Neural progenitor cell (in vitro differentiated cells): ENCODE measurements at regions not wholly inside any gene's neighbourhood (a gene's known extent, or its start where the extent isn't known, plus 50 kb on each side); places are given as distances from the start of the nearest gene placed in this dataset.

Source experiments
- DNase-seq: peaks from one replicate; pipeline ENCODE4 v3.0.0-alpha.2; 2016; ENCODE audit warnings: low spot score
- H2AFZ ChIP-seq: fragments of 200-600 bp; sonication (generic); replicated peaks from 2 replicates; pipeline ENCODE4 v1.6.1; 2016; ENCODE audit warnings: antibody characterized with exemption
- H3F3A ChIP-seq: fragments of 200-600 bp; sonication (generic); 2 replicates; pipeline ENCODE4 v1.6.1; 2016; ENCODE audit warnings: antibody characterized with exemption, low read depth
- H3K27ac ChIP-seq: fragments of 200-600 bp; sonication (generic); 2 replicates; pipeline ENCODE4 v1.5.1; 2016; ENCODE audit warnings: mild to moderate bottlenecking
- H3K27me3 ChIP-seq: fragments of 200-600 bp; sonication (generic); 2 replicates; pipeline ENCODE4 v1.6.1; 2016; ENCODE audit warnings: mild to moderate bottlenecking, moderate library complexity
- H3K36me3 ChIP-seq: fragments of 200-600 bp; sonication (generic); 2 replicates; pipeline ENCODE4 v1.5.1; 2016
- H3K4me1 ChIP-seq: fragments of 200-600 bp; sonication (generic); 2 replicates; pipeline ENCODE4 v1.6.1; 2016; ENCODE audit warnings: mixed run types
- H3K4me2 ChIP-seq: fragments of 200-600 bp; sonication (generic); 2 replicates; pipeline ENCODE4 v1.6.1; 2016
- H3K4me3 ChIP-seq: fragments of 200-600 bp; sonication (generic); 2 replicates; pipeline ENCODE4 v1.5.1; 2016
- H3K79me2 ChIP-seq: fragments of 200-600 bp; sonication (generic); 2 replicates; pipeline ENCODE4 v1.6.1; 2016; ENCODE audit warnings: low read depth
- H3K9ac ChIP-seq: fragments of 200-600 bp; sonication (generic); 2 replicates; pipeline ENCODE4 v1.6.1; 2016
- H3K9me3 ChIP-seq: fragments of 200-600 bp; sonication (generic); 2 replicates; pipeline ENCODE4 v1.5.1; 2016; ENCODE audit warnings: low read depth
- H4K20me1 ChIP-seq: fragments of 200-600 bp; sonication (generic); 2 replicates; pipeline ENCODE4 v1.6.1; 2016; ENCODE audit warnings: low read depth
- H3K27ac Mint-ChIP-seq: 3 replicates; pipeline ENCODE4 v1.8.0; 2021; ENCODE audit warnings: mixed read lengths
- H3K27me3 Mint-ChIP-seq: 2 replicates; pipeline ENCODE4 v1.8.0; 2022; ENCODE audit warnings: low read depth, mild to moderate bottlenecking, inconsistent platforms, moderate library complexity, mixed read lengths; ENCODE audit not compliant: insufficient read depth
- H3K36me3 Mint-ChIP-seq: 3 replicates; pipeline ENCODE4 v1.8.0; 2021; ENCODE audit warnings: mixed read lengths
- H3K4me1 Mint-ChIP-seq: 3 replicates; pipeline ENCODE4 v1.8.0; 2021; ENCODE audit warnings: mixed read lengths
- H3K4me3 Mint-ChIP-seq: 3 replicates; pipeline ENCODE4 v1.8.0; 2021; ENCODE audit warnings: mild to moderate bottlenecking, moderate library complexity, mixed read lengths
- H3K9me3 Mint-ChIP-seq: 3 replicates; pipeline ENCODE4 v1.8.0; 2020; ENCODE audit warnings: mixed read lengths
- EZH2 ChIP-seq: fragments of 200-600 bp; sonication (generic); IDR thresholded peaks from 2 replicates; pipeline ENCODE4 v1.6.1; 2017; ENCODE audit warnings: antibody characterized with exemption, mild to moderate bottlenecking, moderate library complexity
- EZH2phosphoT487 ChIP-seq: fragments of 200-600 bp; sonication (generic); IDR thresholded peaks from 2 replicates; pipeline ENCODE4 v1.6.1; 2017; ENCODE audit warnings: antibody characterized with exemption
- TF ChIP-seq, protein P1 (sequence below): fragments of 200-600 bp; sonication (generic); IDR thresholded peaks from 2 replicates; pipeline ENCODE4 v1.5.1; 2017; ENCODE audit warnings: antibody characterized with exemption, mild to moderate bottlenecking

DNA sequence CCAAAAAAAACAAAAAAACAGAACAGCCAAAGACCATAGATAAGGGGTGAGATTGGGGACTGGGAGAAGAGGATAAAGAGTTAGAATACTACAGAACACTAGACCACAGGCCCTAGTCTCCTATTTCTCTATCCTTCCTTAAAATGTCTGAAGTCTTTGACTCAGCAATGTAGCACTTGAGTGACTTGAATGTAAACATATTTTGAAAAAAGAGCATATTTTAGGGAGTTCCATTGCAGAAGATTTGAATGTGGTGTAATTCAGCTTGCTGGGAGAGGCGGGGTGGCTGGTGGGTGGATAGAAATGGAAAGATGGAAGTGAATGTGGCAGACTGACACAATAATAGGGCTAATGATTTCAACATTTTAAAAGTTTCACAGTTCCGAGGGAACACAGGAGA is 144.9 kb downstream of the CHIC2 start:
- H2AFZ ChIP-seq, result no peak overlapping the region
- Mint-ChIP-seq H3K27me3 (peaks cover 2% of the 10 kb centered on the region), H3K4me3 (no peak overlapping the region), H3K27ac (no peak overlapping the region), H3K36me3 (no peaks in the 10 kb centered on the region), H3K4me1 (no peaks in the 10 kb centered on the region), H3K9me3 (no peaks in the 10 kb centered on the region)
- H3K36me3 ChIP-seq, result no peaks in the 10 kb centered on the region
- H4K20me1 ChIP-seq, result no peaks in the 10 kb centered on the region
- H3K27ac ChIP-seq, result no peak overlapping the region
- H3K9me3 ChIP-seq, result no peaks in the 10 kb centered on the region
- DNase-seq, result no peak
- no peaks in the 10 kb centered on the region for H3K27me3 ChIP-seq
- TF ChIP-seq, protein P1, sequence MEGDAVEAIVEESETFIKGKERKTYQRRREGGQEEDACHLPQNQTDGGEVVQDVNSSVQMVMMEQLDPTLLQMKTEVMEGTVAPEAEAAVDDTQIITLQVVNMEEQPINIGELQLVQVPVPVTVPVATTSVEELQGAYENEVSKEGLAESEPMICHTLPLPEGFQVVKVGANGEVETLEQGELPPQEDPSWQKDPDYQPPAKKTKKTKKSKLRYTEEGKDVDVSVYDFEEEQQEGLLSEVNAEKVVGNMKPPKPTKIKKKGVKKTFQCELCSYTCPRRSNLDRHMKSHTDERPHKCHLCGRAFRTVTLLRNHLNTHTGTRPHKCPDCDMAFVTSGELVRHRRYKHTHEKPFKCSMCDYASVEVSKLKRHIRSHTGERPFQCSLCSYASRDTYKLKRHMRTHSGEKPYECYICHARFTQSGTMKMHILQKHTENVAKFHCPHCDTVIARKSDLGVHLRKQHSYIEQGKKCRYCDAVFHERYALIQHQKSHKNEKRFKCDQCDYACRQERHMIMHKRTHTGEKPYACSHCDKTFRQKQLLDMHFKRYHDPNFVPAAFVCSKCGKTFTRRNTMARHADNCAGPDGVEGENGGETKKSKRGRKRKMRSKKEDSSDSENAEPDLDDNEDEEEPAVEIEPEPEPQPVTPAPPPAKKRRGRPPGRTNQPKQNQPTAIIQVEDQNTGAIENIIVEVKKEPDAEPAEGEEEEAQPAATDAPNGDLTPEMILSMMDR, result no peak
- TF ChIP-seq EZH2phosphoT487, result no peak
- no peak for TF ChIP-seq EZH2
- no peaks in the 10 kb centered on the region for H3F3A ChIP-seq
- H3K4me3 ChIP-seq, result no peak overlapping the region
- H3K4me1 ChIP-seq, result no peaks in the 10 kb centered on the region
- H3K9ac ChIP-seq, result no peak overlapping the region
- no peak overlapping the region for H3K4me2 ChIP-seq
- H3K79me2 ChIP-seq, result no peaks in the 10 kb centered on the region

DNA sequence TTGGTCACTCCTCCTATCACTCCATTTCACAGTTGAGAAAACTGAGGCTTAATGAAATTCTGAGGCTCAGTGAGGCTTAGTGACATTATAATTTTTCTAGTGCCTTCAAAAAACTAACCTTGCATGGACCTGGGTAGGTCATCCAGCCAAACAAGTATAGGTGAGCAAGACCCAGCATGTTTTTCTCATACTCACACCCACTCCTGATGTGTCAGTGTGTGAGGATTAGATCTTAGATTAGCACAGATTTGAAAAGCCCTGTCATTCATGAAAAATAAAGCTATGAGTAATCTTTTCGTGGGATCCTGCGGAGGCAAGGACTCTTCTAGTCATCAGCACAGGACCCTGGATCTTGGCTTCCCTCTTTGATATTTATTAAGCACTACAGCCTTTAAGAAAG is 146.7 kb downstream of the CHIC2 start:
- no peak for DNase-seq
- Histone ChIP-seq H3K9me3 (no peaks in the 10 kb centered on the region), H3K4me2 (no peak overlapping the region), H4K20me1 (no peaks in the 10 kb centered on the region), H3F3A (no peaks in the 10 kb centered on the region), H3K4me3 (no peak overlapping the region), H2AFZ (no peak overlapping the region), H3K79me2 (no peaks in the 10 kb centered on the region), H3K27ac (no peak overlapping the region), H3K27me3 (no peaks in the 10 kb centered on the region), H3K4me1 (no peaks in the 10 kb centered on the region), H3K9ac (no peak overlapping the region), H3K36me3 (no peaks in the 10 kb centered on the region)
- H3K36me3 Mint-ChIP-seq, result no peaks in the 10 kb centered on the region
- H3K27ac Mint-ChIP-seq, result no peak overlapping the region
- no peak for TF ChIP-seq EZH2
- no peak for TF ChIP-seq EZH2phosphoT487
- TF ChIP-seq, protein P1, result no peak
- no peaks in the 10 kb centered on the region for H3K9me3 Mint-ChIP-seq
- peaks cover 2% of the 10 kb centered on the region for H3K27me3 Mint-ChIP-seq
- no peaks in the 10 kb centered on the region for H3K4me1 Mint-ChIP-seq
- H3K4me3 Mint-ChIP-seq, result no peak overlapping the region

DNA sequence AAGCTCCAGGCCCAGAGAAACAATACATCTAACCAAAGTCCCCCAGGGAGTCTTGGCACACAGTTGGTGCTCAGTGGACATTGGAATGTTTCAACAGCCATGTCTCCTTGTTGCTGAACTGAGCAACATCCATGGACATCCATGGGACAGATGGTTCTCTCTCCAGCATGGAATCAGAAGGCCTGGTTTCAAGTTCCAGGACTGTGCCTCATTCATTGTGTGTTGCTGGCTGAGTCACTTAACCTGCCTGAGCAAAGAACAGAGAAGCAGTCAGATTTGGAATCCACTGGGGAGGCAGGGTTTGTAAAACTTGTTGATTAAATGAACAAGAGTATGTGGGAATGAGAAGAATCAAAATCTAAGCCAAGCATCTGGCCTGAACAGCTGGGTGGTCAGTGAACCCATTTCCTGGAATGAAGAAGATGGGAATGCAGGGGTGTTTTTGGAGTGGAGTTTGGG is 147.9 kb downstream of the CHIC2 start:
- Mint-ChIP-seq H3K27me3 (peaks cover 2% of the 10 kb centered on the region), H3K9me3 (no peaks in the 10 kb centered on the region), H3K27ac (no peak overlapping the region), H3K4me3 (no peak overlapping the region), H3K4me1 (no peaks in the 10 kb centered on the region), H3K36me3 (no peaks in the 10 kb centered on the region)
- no peak for DNase-seq
- no peaks in the 10 kb centered on the region for H4K20me1 ChIP-seq
- no peaks in the 10 kb centered on the region for H3K27me3 ChIP-seq
- no peaks in the 10 kb centered on the region for H3F3A ChIP-seq
- no peak overlapping the region for H3K4me2 ChIP-seq
- no peak overlapping the region for H3K9ac ChIP-seq
- H3K27ac ChIP-seq, result no peak overlapping the region
- no peaks in the 10 kb centered on the region for H3K4me1 ChIP-seq
- H3K4me3 ChIP-seq, result no peak overlapping the region
- no peaks in the 10 kb centered on the region for H3K9me3 ChIP-seq
- TF ChIP-seq EZH2, result no peak
- TF ChIP-seq, protein P1, result no peak
- H3K79me2 ChIP-seq, result no peaks in the 10 kb centered on the region
- H2AFZ ChIP-seq, result no peak overlapping the region
- H3K36me3 ChIP-seq, result no peaks in the 10 kb centered on the region
